22Rv1 (cell line): ENCODE measurements at regions not wholly inside any gene's neighbourhood (a gene's known extent, or its start where the extent isn't known, plus 50 kb on each side); places are given as distances from the start of the nearest gene placed in this dataset.

Experiments used
- ZFX ChIP-seq: fragments of 450-650 bp; IDR thresholded peaks from 2 replicates; pipeline ENCODE4 v1.6.1; 2017; ENCODE audit warnings: antibody characterized with exemption, borderline replicate concordance
- TF ChIP-seq, protein P1 (sequence below): fragments of 450-650 bp; IDR thresholded peaks from 2 replicates; pipeline ENCODE4 v1.5.1; 2017; ENCODE audit warnings: mild to moderate bottlenecking

DNA sequence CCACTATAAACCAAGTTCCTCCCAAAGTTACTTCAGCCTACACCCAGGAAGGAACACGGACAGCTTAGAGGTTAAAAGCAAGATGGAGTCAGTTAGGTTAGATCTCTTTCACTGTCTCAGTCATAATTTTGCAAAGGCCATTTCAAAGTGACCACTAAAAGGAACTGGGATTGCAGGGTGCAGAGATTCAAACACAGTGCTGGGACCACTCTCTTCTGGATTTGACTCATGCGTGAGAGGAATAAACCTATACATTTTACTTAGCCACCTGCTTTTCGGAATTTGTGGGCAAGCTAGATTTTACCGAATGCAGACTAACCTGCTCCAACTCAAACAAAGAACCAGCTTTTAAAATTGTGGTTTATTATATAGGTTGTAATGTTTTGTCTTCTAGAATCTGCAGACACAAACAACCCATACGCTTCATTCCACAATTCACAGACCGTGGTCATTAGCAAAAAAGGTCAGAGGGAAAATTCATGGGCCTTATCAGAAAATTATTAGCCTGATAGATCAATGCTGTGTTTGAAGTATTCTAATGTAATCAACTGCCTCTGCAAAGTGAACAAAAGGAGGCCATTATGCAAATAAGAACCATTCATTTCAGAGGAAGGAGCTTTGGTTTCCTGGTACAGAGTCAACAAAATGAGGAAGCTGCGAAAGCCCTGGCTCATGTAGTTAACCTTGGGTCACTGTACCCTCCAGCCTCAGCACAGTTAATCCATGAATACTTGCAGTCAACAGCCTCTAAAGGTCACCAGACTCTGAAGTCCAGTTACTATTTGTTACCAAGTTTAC is 342.7 kb upstream of the KLF6 start:
- TF ChIP-seq, protein P1, sequence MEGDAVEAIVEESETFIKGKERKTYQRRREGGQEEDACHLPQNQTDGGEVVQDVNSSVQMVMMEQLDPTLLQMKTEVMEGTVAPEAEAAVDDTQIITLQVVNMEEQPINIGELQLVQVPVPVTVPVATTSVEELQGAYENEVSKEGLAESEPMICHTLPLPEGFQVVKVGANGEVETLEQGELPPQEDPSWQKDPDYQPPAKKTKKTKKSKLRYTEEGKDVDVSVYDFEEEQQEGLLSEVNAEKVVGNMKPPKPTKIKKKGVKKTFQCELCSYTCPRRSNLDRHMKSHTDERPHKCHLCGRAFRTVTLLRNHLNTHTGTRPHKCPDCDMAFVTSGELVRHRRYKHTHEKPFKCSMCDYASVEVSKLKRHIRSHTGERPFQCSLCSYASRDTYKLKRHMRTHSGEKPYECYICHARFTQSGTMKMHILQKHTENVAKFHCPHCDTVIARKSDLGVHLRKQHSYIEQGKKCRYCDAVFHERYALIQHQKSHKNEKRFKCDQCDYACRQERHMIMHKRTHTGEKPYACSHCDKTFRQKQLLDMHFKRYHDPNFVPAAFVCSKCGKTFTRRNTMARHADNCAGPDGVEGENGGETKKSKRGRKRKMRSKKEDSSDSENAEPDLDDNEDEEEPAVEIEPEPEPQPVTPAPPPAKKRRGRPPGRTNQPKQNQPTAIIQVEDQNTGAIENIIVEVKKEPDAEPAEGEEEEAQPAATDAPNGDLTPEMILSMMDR = no peak
- no peak for TF ChIP-seq ZFX
